ENCODE measurements at regions not wholly inside any gene's neighbourhood (a gene's known extent, or its start where the extent isn't known, plus 50 kb on each side); places are given as distances from the start of the nearest gene placed in this dataset.

- H3K14ac ChIP-seq (ENCODE audit: low read length in 2 of 2) = no peak overlapping the region
- H2AK5ac ChIP-seq (ENCODE audit: low read length, severe bottlenecking) = no peak overlapping the region
- no peak overlapping the region for H2BK15ac ChIP-seq (ENCODE audit: low read depth, poor library complexity, severe bottlenecking)
- H3K18ac ChIP-seq (ENCODE audit: low read depth in 1 of 2, low read length in 2 of 2) = no peak overlapping the region
- no peak overlapping the region for H4K8ac ChIP-seq (ENCODE audit: low read length)
- no peak overlapping the region for H3K27ac ChIP-seq (ENCODE audit: low read length, poor library complexity, severe bottlenecking)
- DNase-seq = no peak
- no peak overlapping the region for H2BK120ac ChIP-seq (ENCODE audit: low read depth, low read length)
- H2BK5ac ChIP-seq (ENCODE audit: low read depth, low read length, poor library complexity, severe bottlenecking) = no peak overlapping the region
- no peaks in the 10 kb centered on the region for H3K36me3 ChIP-seq (ENCODE audit: control insufficient read depth in 1 of 2, insufficient read depth in 2 of 2, low read depth in 1 of 2, low read length in 2 of 2)
- no peak overlapping the region for H3K9ac ChIP-seq (ENCODE audit: low read length)
- WGBS = 67% methylated on average over 1 of the region's 1 CpG
- H3K4me3 ChIP-seq (ENCODE audit: insufficient read depth in 1 of 2, low read depth in 1 of 2, low read length in 2 of 2) = no peak overlapping the region
- no peak overlapping the region for H2BK12ac ChIP-seq (ENCODE audit: low read length in 2 of 2)
- H3K4ac ChIP-seq (ENCODE audit: low read depth in 1 of 2, low read length in 2 of 2) = no peak overlapping the region
- no peak overlapping the region for H3K23ac ChIP-seq (ENCODE audit: low read length in 2 of 2)
- no peaks in the 10 kb centered on the region for H3K79me1 ChIP-seq (replicated peaks; ENCODE audit: low read length, poor library complexity, severe bottlenecking)
- H3K4me2 ChIP-seq (ENCODE audit: low read length, poor library complexity, severe bottlenecking) = no peak overlapping the region
- H3K9me3 ChIP-seq (ENCODE audit: control insufficient read depth, low read length) = no peaks in the 10 kb centered on the region
- H4K91ac ChIP-seq (ENCODE audit: low read length) = no peak overlapping the region
- no peaks in the 10 kb centered on the region for H3K4me1 ChIP-seq (ENCODE audit: control insufficient read depth, insufficient read depth, low read depth, low read length)
- no peak overlapping the region for H2AFZ ChIP-seq (ENCODE audit: low read depth, low read length)
- no peaks in the 10 kb centered on the region for H3K27me3 ChIP-seq (ENCODE audit: control insufficient read depth in 1 of 2, insufficient read depth in 1 of 2, low read length in 2 of 2)
Observed at GRCh38 chr3:75059120-75059519, 444.7 kb upstream of the CNTN3 start.

DNA sequence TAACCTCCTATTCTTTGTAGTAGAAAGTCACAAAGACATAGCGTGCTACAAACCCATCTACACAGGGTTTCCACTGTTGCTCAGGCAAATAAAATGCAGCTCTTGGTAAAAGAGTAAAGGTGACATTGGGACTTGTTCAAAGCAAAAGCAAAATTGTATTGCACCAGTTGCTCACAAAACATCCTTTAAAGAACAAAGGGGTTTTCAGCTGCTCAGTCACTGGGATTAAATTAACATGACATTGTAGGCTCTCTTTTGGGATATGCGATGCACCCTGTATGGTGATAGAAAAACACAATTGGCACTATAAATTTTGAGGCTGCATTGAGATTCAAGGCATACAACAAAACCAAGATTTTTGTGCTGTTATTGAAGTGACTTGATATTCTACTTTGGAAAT lies 447.3 kb upstream of the CNTN3 start:
- Histone ChIP-seq H3K4me1 (ENCODE audit: control insufficient read depth, insufficient read depth, low read depth, low read length) (no peaks in the 10 kb centered on the region), H4K91ac (ENCODE audit: low read length) (no peak overlapping the region), H3K79me1 (replicated peaks; ENCODE audit: low read length, poor library complexity, severe bottlenecking) (no peaks in the 10 kb centered on the region), H3K23ac (ENCODE audit: low read length in 2 of 2) (no peak overlapping the region), H2BK15ac (ENCODE audit: low read depth, poor library complexity, severe bottlenecking) (no peak overlapping the region), H3K4me2 (ENCODE audit: low read length, poor library complexity, severe bottlenecking) (no peak overlapping the region), H3K9ac (ENCODE audit: low read length) (no peak overlapping the region), H3K4me3 (ENCODE audit: insufficient read depth in 1 of 2, low read depth in 1 of 2, low read length in 2 of 2) (no peak overlapping the region), H2BK120ac (ENCODE audit: low read depth, low read length) (no peak overlapping the region), H3K9me3 (ENCODE audit: control insufficient read depth, low read length) (no peaks in the 10 kb centered on the region), H4K8ac (ENCODE audit: low read length) (no peak overlapping the region), H3K27me3 (ENCODE audit: control insufficient read depth in 1 of 2, insufficient read depth in 1 of 2, low read length in 2 of 2) (no peaks in the 10 kb centered on the region), H2AK5ac (ENCODE audit: low read length, severe bottlenecking) (no peak overlapping the region), H3K18ac (ENCODE audit: low read depth in 1 of 2, low read length in 2 of 2) (no peak overlapping the region), H3K36me3 (ENCODE audit: control insufficient read depth in 1 of 2, insufficient read depth in 2 of 2, low read depth in 1 of 2, low read length in 2 of 2) (no peaks in the 10 kb centered on the region), H2BK5ac (ENCODE audit: low read depth, low read length, poor library complexity, severe bottlenecking) (no peak overlapping the region), H2BK12ac (ENCODE audit: low read length in 2 of 2) (no peak overlapping the region), H3K14ac (ENCODE audit: low read length in 2 of 2) (no peak overlapping the region), H3K27ac (ENCODE audit: low read length, poor library complexity, severe bottlenecking) (no peak overlapping the region), H3K4ac (ENCODE audit: low read depth in 1 of 2, low read length in 2 of 2) (no peak overlapping the region), H2AFZ (ENCODE audit: low read depth, low read length) (no peak overlapping the region)
- no peak for DNase-seq
- WGBS = 87% methylated on average over 2 of the region's 2 CpGs

DNA sequence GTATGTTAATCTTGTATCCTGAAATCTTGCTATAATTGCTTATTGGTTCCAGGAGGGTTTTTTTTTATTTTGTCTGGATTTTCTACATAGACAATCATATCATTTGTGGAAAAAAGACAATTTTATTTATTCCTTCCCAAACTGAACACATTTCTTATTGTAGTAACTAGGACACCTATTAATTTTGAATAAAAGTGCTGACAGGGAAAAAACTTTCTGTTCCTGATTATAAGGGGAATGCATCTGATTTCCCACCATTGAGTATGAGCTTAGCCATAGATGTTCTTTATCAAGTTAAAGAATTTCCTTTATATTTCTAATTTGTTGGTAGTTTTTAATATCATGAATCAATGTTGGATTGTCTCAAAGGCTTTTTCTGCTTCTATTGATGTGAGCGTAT lies 460.7 kb upstream of the CNTN3 start:
- DNase-seq = no peak
- no peak overlapping the region for H2BK15ac ChIP-seq (ENCODE audit: low read depth, poor library complexity, severe bottlenecking)
- no peak overlapping the region for H2AFZ ChIP-seq (ENCODE audit: low read depth, low read length)
- no peak overlapping the region for H3K4me3 ChIP-seq (ENCODE audit: insufficient read depth in 1 of 2, low read depth in 1 of 2, low read length in 2 of 2)
- no peak overlapping the region for H2BK12ac ChIP-seq (ENCODE audit: low read length in 2 of 2)
- no peaks in the 10 kb centered on the region for H3K79me1 ChIP-seq (replicated peaks; ENCODE audit: low read length, poor library complexity, severe bottlenecking)
- no peak overlapping the region for H3K9ac ChIP-seq (ENCODE audit: low read length)
- H2AK5ac ChIP-seq (ENCODE audit: low read length, severe bottlenecking) = no peak overlapping the region
- H3K4me1 ChIP-seq (ENCODE audit: control insufficient read depth, insufficient read depth, low read depth, low read length) = no peaks in the 10 kb centered on the region
- H2BK5ac ChIP-seq (ENCODE audit: low read depth, low read length, poor library complexity, severe bottlenecking) = no peak overlapping the region
- H3K18ac ChIP-seq (ENCODE audit: low read depth in 1 of 2, low read length in 2 of 2) = no peak overlapping the region
- H3K27me3 ChIP-seq (ENCODE audit: control insufficient read depth in 1 of 2, insufficient read depth in 1 of 2, low read length in 2 of 2) = no peaks in the 10 kb centered on the region
- H3K36me3 ChIP-seq (ENCODE audit: control insufficient read depth in 1 of 2, insufficient read depth in 2 of 2, low read depth in 1 of 2, low read length in 2 of 2) = no peaks in the 10 kb centered on the region
- H3K23ac ChIP-seq (ENCODE audit: low read length in 2 of 2) = no peak overlapping the region
- H3K9me3 ChIP-seq (ENCODE audit: control insufficient read depth, low read length) = peaks cover 3% of the 10 kb centered on the region
- no peak overlapping the region for H3K14ac ChIP-seq (ENCODE audit: low read length in 2 of 2)
- WGBS = no CpG with 5 or more reads among the region's 1 CpG
- no peak overlapping the region for H3K27ac ChIP-seq (ENCODE audit: low read length, poor library complexity, severe bottlenecking)
- H4K8ac ChIP-seq (ENCODE audit: low read length) = no peak overlapping the region
- no peak overlapping the region for H3K4ac ChIP-seq (ENCODE audit: low read depth in 1 of 2, low read length in 2 of 2)
- no peak overlapping the region for H2BK120ac ChIP-seq (ENCODE audit: low read depth, low read length)
- no peak overlapping the region for H4K91ac ChIP-seq (ENCODE audit: low read length)
- H3K4me2 ChIP-seq (ENCODE audit: low read length, poor library complexity, severe bottlenecking) = no peak overlapping the region

- Histone ChIP-seq H3K4ac (ENCODE audit: low read depth in 1 of 2, low read length in 2 of 2) (no peak overlapping the region), H3K27ac (ENCODE audit: low read length, poor library complexity, severe bottlenecking) (no peak overlapping the region), H2AFZ (ENCODE audit: low read depth, low read length) (no peak overlapping the region), H3K36me3 (ENCODE audit: control insufficient read depth in 1 of 2, insufficient read depth in 2 of 2, low read depth in 1 of 2, low read length in 2 of 2) (no peaks in the 10 kb centered on the region), H2BK5ac (ENCODE audit: low read depth, low read length, poor library complexity, severe bottlenecking) (no peak overlapping the region), H4K8ac (ENCODE audit: low read length) (no peak overlapping the region), H2BK15ac (ENCODE audit: low read depth, poor library complexity, severe bottlenecking) (no peak overlapping the region), H3K18ac (ENCODE audit: low read depth in 1 of 2, low read length in 2 of 2) (no peak overlapping the region), H2AK5ac (ENCODE audit: low read length, severe bottlenecking) (no peak overlapping the region), H3K4me1 (ENCODE audit: control insufficient read depth, insufficient read depth, low read depth, low read length) (no peaks in the 10 kb centered on the region), H3K79me1 (replicated peaks; ENCODE audit: low read length, poor library complexity, severe bottlenecking) (no peaks in the 10 kb centered on the region), H3K14ac (ENCODE audit: low read length in 2 of 2) (no peak overlapping the region), H3K23ac (ENCODE audit: low read length in 2 of 2) (no peak overlapping the region), H3K4me2 (ENCODE audit: low read length, poor library complexity, severe bottlenecking) (no peak overlapping the region), H4K91ac (ENCODE audit: low read length) (no peak overlapping the region), H2BK120ac (ENCODE audit: low read depth, low read length) (no peak overlapping the region), H3K9me3 (ENCODE audit: control insufficient read depth, low read length) (no peaks in the 10 kb centered on the region), H3K4me3 (ENCODE audit: insufficient read depth in 1 of 2, low read depth in 1 of 2, low read length in 2 of 2) (no peak overlapping the region), H3K9ac (ENCODE audit: low read length) (no peak overlapping the region), H2BK12ac (ENCODE audit: low read length in 2 of 2) (no peak overlapping the region), H3K27me3 (ENCODE audit: control insufficient read depth in 1 of 2, insufficient read depth in 1 of 2, low read length in 2 of 2) (no peaks in the 10 kb centered on the region)
- 73% methylated on average over 2 of the region's 2 CpGs for WGBS
- DNase-seq = no peak
Observed at GRCh38 chr3:75076481-75076880, 462.0 kb upstream of the CNTN3 start.

Data from mesenchymal stem cell (in vitro differentiated cells and primary cell).